Stimulated activated naive B cell treated with anti-CD40 and anti-IgM and Interleukin-4, amounts not matched to agents 10 μg/mL and 1 μg/mL and 100 μg/mL, for 72 hours (primary cell): ENCODE measurements at regions not wholly inside any gene's neighbourhood (a gene's known extent, or its start where the extent isn't known, plus 50 kb on each side); places are given as distances from the start of the nearest gene placed in this dataset.

Experiments
- ATAC-seq, 2 donors: fragments of 150-1000 bp; cut with Tn5 transposase; replicated peaks; 2 replicates each; pipeline ENCODE4 v1.10.0; 2021; ENCODE audit warnings: moderate library complexity in 1 of 2
- DNase-seq: peaks from one replicate; pipeline ENCODE4 v3.0.0; 2021
- H3K27ac Mint-ChIP-seq: one replicate; pipeline ENCODE4 v1.8.0; 2022; ENCODE audit warnings: mild to moderate bottlenecking, mixed read lengths
- H3K27me3 Mint-ChIP-seq, 2 donors: one replicate each; pipeline ENCODE4 v1.8.0; 2022; ENCODE audit warnings: mixed read lengths in 2 of 2
- H3K36me3 Mint-ChIP-seq, 2 donors: one replicate each; pipeline ENCODE4 v1.8.0; 2022; ENCODE audit warnings: mixed read lengths in 2 of 2, mild to moderate bottlenecking in 1 of 2
- H3K4me1 Mint-ChIP-seq, 2 donors: one replicate each; pipeline ENCODE4 v1.8.0; 2022; ENCODE audit warnings: mixed read lengths in 2 of 2, mild to moderate bottlenecking in 1 of 2
- H3K4me3 Mint-ChIP-seq, 2 donors: one replicate each; pipeline ENCODE4 v1.8.0; 2022; ENCODE audit warnings: mild to moderate bottlenecking in 2 of 2, mixed read lengths in 2 of 2, moderate library complexity in 1 of 2
- H3K9me3 Mint-ChIP-seq, 2 donors: one replicate each; pipeline ENCODE4 v1.8.0; 2022; ENCODE audit warnings: mixed read lengths in 2 of 2, mild to moderate bottlenecking in 1 of 2

- no peak for DNase-seq
- peaks cover 59 to 72% of the 10 kb centered on the region in 2 donors for H3K27me3 Mint-ChIP-seq
- H3K27ac Mint-ChIP-seq = no peak overlapping the region
- no peak for ATAC-seq
- peaks cover 19% of the 10 kb centered on the region in 2 donors for H3K4me1 Mint-ChIP-seq
- peaks cover 5 to 18% of the 10 kb centered on the region in 2 donors for H3K36me3 Mint-ChIP-seq
- H3K4me3 Mint-ChIP-seq = no peak overlapping the region
- peaks cover 12 to 14% of the 10 kb centered on the region in 2 donors for H3K9me3 Mint-ChIP-seq
Measured at GRCh38 chr6:28585335-28585734, 59.7 kb downstream of the GPX5 start.

- Mint-ChIP-seq H3K36me3 (peaks cover 5 to 18% of the 10 kb centered on the region in 2 donors), H3K9me3 (peaks cover 13 to 14% of the 10 kb centered on the region in 2 donors)
Measured at GRCh38 chr6:28586324-28586723, 60.6 kb downstream of the GPX5 start.

GRCh38 chr6:28586962-28587745 is 61.5 kb downstream of the GPX5 start:
- H3K9me3 Mint-ChIP-seq = peaks cover 13 to 14% of the 10 kb centered on the region in 2 donors
- peak overlapping the region; percentile 42 for H3K27ac Mint-ChIP-seq
- H3K4me3 Mint-ChIP-seq = peak overlapping the region; percentile 89
- peak; percentile 94 to 96 for ATAC-seq
- peaks cover 5 to 18% of the 10 kb centered on the region in 2 donors for H3K36me3 Mint-ChIP-seq
- H3K4me1 Mint-ChIP-seq = peaks cover 19% of the 10 kb centered on the region in 2 donors
- peaks cover 73 to 88% of the 10 kb centered on the region in 2 donors for H3K27me3 Mint-ChIP-seq
- DNase-seq = peak; percentile 74

More at GRCh38 chr6:28586324-28586723, 60.6 kb downstream of the GPX5 start:
- H3K27ac Mint-ChIP-seq = no peak overlapping the region
- H3K4me1 Mint-ChIP-seq = peaks cover 19% of the 10 kb centered on the region in 2 donors
- H3K27me3 Mint-ChIP-seq = peaks cover 68 to 82% of the 10 kb centered on the region in 2 donors
- peak overlapping the region; percentile 89 for H3K4me3 Mint-ChIP-seq
- ATAC-seq (no peak), DNase-seq (no peak)

DNA sequence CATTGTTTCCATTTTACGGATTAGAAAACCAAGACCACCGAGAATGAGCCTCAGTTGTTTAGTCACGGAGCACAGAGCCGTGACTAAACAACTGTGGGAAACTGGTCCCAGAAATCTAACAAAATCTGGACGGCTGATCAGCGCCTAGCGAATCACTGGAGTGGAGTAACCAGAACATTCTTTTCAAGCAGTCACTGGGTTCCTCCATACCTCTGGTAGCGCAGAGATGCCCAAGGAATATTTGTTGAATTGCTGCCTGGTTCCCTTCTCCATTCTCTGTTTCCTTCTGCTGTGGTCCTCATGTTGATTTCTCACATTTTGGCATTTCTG is 62.0 kb downstream of the GPX5 start:
- Mint-ChIP-seq H3K4me1 (peaks cover 19% of the 10 kb centered on the region in 2 donors), H3K27ac (no peak overlapping the region), H3K36me3 (peaks cover 5 to 18% of the 10 kb centered on the region in 2 donors), H3K27me3 (peaks cover 69 to 86% of the 10 kb centered on the region in 2 donors), H3K9me3 (peaks cover 13 to 14% of the 10 kb centered on the region in 2 donors), H3K4me3 (peak overlapping the region; percentile 89)
- ATAC-seq (no peak), DNase-seq (no peak)

DNA sequence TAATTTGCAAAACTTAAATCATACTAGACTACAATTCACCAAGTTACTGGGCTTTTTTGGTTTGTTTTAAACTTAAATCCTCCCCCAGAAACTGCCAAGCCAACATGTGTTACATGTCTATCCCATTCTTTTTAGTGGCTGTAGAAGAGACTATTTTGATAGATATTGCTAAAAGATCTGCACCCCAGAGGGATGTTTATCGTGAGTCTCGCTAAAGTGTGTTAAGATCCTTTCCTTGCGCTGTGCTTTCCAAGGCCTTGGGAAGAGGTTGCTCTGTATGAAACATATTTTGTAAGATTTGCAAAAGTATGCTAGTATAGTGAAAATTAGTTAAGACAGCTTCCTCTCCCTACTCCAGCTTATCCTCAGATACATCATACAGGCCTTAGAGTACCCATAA is 63.0 kb downstream of the GPX5 start:
- Mint-ChIP-seq H3K4me1 (peaks cover 19% of the 10 kb centered on the region in 2 donors), H3K27me3 (peaks cover 69 to 83% of the 10 kb centered on the region in 2 donors), H3K9me3 (peaks cover 13 to 14% of the 10 kb centered on the region in 2 donors), H3K4me3 (peak overlapping the region in 1 of 2 donors; percentile 55), H3K36me3 (peaks cover 5 to 18% of the 10 kb centered on the region in 2 donors), H3K27ac (no peak overlapping the region)
- DNase-seq (no peak), ATAC-seq (no peak)

- Mint-ChIP-seq H3K27ac (peak overlapping the region; percentile 70), H3K36me3 (peaks cover 5 to 18% of the 10 kb centered on the region in 2 donors), H3K4me3 (peak overlapping the region; percentile 39 to 55), H3K9me3 (peaks cover 13 to 14% of the 10 kb centered on the region in 2 donors), H3K4me1 (peaks cover 19% of the 10 kb centered on the region in 2 donors), H3K27me3 (peaks cover 73 to 76% of the 10 kb centered on the region in 2 donors)
- DNase-seq = peak; percentile 39
- ATAC-seq = peak; percentile 33 to 65
Measured at GRCh38 chr6:28589234-28589956, 63.7 kb downstream of the GPX5 start.

DNA sequence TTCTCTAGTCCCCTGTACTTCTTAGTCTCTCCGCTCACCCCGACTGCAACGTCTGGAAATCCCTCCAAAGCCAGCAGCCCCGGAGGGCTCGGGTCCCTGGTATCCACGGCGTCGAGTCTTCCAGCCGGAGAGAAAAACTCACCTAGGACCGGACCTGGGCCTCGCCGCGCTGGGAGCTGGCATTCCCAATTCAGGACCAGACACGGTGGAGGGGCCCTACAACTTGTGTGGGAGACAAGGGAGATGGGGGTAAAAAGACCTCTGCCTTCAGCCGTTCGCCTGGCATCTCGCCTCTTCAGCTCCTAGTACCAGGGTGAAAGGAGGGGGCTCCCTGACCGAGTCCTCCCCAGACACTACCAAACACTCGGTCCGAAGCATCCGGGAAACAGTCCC is 64.3 kb downstream of the GPX5 start:
- peaks cover 5 to 18% of the 10 kb centered on the region in 2 donors for H3K36me3 Mint-ChIP-seq
- ATAC-seq (no peak), DNase-seq (no peak)
- H3K27ac Mint-ChIP-seq = peak overlapping the region; percentile 70
- peak overlapping the region; percentile 39 to 55 for H3K4me3 Mint-ChIP-seq
- H3K9me3 Mint-ChIP-seq = peaks cover 13 to 14% of the 10 kb centered on the region in 2 donors
- H3K27me3 Mint-ChIP-seq = peaks cover 72 to 74% of the 10 kb centered on the region in 2 donors
- H3K4me1 Mint-ChIP-seq = peaks cover 19% of the 10 kb centered on the region in 2 donors

DNA sequence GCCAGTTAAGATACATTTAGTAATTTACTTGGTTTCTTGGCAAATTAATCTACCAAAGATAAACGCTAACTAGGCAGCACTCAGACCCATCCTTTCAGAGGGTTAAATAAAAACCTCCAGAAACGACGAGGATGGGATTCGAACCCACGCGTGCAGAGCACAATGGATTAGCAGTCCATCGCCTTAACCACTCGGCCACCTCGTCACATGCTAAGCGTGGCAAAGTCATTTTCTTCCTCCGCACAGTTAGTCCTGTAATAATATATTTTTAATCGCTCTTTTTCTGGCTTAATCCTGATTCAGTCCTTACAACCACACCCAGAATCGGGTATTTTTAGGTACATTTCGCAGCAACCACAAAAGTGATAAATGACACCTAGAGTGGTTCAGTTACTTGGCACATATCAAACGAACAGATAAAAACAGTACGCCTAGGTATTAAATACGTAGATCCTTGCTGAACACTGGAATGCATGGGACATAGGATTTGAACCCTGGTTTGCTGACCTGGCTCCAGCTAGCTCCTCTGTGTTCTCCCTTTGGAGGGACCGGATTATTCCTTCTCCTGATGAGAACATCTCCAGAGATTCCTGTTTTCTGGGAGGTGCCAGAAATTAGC is 71.6 kb downstream of the GPX5 start:
- Mint-ChIP-seq H3K36me3 (no peaks in the 10 kb centered on the region), H3K4me3 (no peak overlapping the region), H3K4me1 (no peaks in the 10 kb centered on the region), H3K27me3 (peaks cover 19 to 30% of the 10 kb centered on the region in 2 donors), H3K9me3 (peaks cover 9 to 13% of the 10 kb centered on the region in 2 donors), H3K27ac (peak overlapping the region; percentile 56)
- no peak for DNase-seq
- ATAC-seq = peak in 1 of 2 donors; percentile 48

GRCh38 chr6:28597924-28598722 is 72.4 kb downstream of the GPX5 start:
- Mint-ChIP-seq H3K9me3 (peaks cover 9 to 13% of the 10 kb centered on the region in 2 donors), H3K4me1 (no peaks in the 10 kb centered on the region), H3K4me3 (no peak overlapping the region), H3K27me3 (peaks cover 17 to 30% of the 10 kb centered on the region in 2 donors), H3K36me3 (no peaks in the 10 kb centered on the region), H3K27ac (no peak overlapping the region)
- ATAC-seq (no peak), DNase-seq (no peak)

DNA sequence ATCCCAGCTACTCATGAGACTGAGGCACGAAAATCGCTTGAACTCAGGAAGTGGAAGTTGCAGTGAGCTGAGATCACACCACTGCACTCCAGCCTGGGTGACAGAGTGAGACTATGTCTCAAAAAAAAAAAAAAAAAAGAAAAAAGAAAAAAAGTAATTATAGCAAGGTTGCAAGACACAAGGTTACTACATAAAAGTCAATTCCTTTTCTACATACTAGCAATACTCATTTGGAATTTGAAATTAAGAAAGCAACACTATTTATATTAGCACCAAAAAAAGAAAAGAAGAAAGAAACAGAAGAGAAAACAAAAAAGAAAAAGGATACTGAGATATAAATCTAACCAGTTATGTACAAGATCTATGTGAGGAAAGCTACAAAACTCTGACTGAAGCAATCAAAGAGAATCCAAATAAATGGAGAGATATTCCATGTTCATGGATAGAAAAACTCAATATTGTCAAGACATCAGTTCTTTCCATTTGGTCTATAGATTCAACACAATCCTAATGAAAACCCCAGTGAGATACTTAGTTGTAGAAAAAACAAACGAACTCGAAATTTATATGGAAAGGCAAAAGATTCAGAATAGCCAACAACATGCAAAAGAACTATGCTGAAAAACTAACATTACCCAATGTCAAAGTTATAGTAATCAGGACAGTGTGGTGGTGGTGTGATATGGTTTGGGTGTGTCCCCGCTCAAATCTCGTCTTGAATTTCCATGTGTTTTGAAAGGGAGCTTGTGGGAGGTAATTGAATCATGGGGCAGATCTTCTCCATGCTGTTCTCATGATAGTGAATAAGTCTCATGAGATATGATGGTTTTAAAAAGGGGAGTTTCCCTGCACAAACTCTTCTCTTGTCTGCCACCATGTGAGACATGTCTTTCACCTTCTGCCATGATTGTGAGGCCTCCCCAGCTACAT is 73.3 kb downstream of the GPX5 start:
- H3K27ac Mint-ChIP-seq = no peak overlapping the region

GRCh38 chr6:28600245-28600644 is 74.6 kb downstream of the GPX5 start:
- no peaks in the 10 kb centered on the region for H3K4me1 Mint-ChIP-seq
- no peak overlapping the region for H3K27ac Mint-ChIP-seq
- H3K4me3 Mint-ChIP-seq = no peak overlapping the region
- peaks cover 25 to 26% of the 10 kb centered on the region in 2 donors for H3K27me3 Mint-ChIP-seq
- DNase-seq (no peak), ATAC-seq (no peak)
- peaks cover 9 to 13% of the 10 kb centered on the region in 2 donors for H3K9me3 Mint-ChIP-seq
- H3K36me3 Mint-ChIP-seq = no peaks in the 10 kb centered on the region

More for the DNA sequence above, 73.3 kb downstream of the GPX5 start:
- Mint-ChIP-seq H3K27me3 (peaks cover 22 to 30% of the 10 kb centered on the region in 2 donors), H3K4me1 (no peaks in the 10 kb centered on the region), H3K36me3 (no peaks in the 10 kb centered on the region), H3K9me3 (peaks cover 9 to 13% of the 10 kb centered on the region in 2 donors), H3K4me3 (no peak overlapping the region)
- ATAC-seq = no peak
- no peak for DNase-seq

- Mint-ChIP-seq H3K36me3 (no peaks in the 10 kb centered on the region), H3K9me3 (peaks cover 8 to 9% of the 10 kb centered on the region in 2 donors), H3K4me1 (peaks cover 4 to 5% of the 10 kb centered on the region in 2 donors), H3K27me3 (peaks cover 34 to 49% of the 10 kb centered on the region in 2 donors), H3K27ac (no peak overlapping the region), H3K4me3 (no peak overlapping the region)
- DNase-seq (no peak), ATAC-seq (no peak)
Measured at GRCh38 chr6:28603891-28604290, 78.2 kb downstream of the GPX5 start.
